ENCODE measurements at regions not wholly inside any gene's neighbourhood (a gene's known extent, or its start where the extent isn't known, plus 50 kb on each side); places are given as distances from the start of the nearest gene placed in this dataset.
"Not testable (repeated sequence)": the region's sequence is repeated elsewhere in the genome, so short reads cannot be mapped to it uniquely, and the experiment has no call there.

GRCh38 chr13:59279028-59279427 lies 884.7 kb downstream of the DIAPH3 start:
- DNase-seq (ENCODE audit: low read depth, low spot score): no peak
- in situ Hi-C loops (cut with HindIII; ENCODE audit: low sequenced_read_pairs): no loop called here
- H3K4me3 ChIP-seq (ENCODE audit: low read depth, low read length): no peak overlapping the region
- TF ChIP-seq CTCF (IDR thresholded peaks at IDR 0.05; ENCODE audit: low read depth, low read length): no peak

GRCh38 chr13:59279576-59279975 lies 884.2 kb downstream of the DIAPH3 start:
- no peak for TF ChIP-seq CTCF (IDR thresholded peaks at IDR 0.05; ENCODE audit: low read depth, low read length)
- in situ Hi-C loops (cut with HindIII; ENCODE audit: low sequenced_read_pairs): no loop called here
- no peak for DNase-seq (ENCODE audit: low read depth, low spot score)
- no peak overlapping the region for H3K4me3 ChIP-seq (ENCODE audit: low read depth, low read length)

DNA sequence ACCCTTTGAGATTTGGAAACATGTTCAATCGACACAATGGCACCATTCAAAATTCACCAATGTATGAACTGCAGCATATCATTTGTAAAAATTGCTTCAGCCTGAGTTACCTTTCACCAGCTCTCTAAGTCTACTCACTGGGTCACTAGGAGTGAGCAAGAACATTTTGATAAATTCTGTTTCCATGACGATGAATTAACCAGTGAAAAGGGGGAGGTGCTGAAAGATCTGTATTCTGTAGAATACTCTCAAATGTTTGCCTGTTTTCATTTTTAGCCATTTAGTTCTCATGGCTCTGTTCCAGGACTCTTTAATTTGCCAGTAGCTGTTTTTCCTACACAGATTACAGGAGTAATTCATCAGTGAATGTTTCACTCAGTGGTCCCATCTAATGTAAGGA lies 883.4 kb downstream of the DIAPH3 start:
- no peak for TF ChIP-seq CTCF (IDR thresholded peaks at IDR 0.05; ENCODE audit: low read depth, low read length)
- H3K4me3 ChIP-seq (ENCODE audit: low read depth, low read length): no peak overlapping the region
- no peak for DNase-seq (ENCODE audit: low read depth, low spot score)
- in situ Hi-C loops (cut with HindIII; ENCODE audit: low sequenced_read_pairs): no loop called here

DNA sequence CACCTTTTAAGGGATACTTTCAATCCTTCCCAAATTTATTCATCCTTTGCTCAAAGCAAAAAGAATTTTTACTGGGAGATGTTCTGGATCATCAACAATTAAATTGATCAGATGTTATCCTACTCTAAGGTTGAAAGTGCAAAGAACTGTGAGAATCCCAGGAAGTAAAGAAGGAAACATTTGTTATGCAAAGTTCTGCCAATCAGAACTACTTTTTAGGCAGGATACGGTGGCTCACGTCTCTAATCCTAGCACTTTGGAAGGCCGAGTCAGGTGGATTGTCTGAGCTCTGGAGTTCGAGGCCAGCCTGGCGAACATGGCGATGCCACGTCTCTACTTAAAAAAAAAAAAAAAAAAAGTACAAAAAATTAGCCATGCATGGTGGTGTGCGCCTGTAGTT lies 882.3 kb downstream of the DIAPH3 start:
- no peak for TF ChIP-seq CTCF (IDR thresholded peaks at IDR 0.05; ENCODE audit: low read depth, low read length)
- in situ Hi-C loops (cut with HindIII; ENCODE audit: low sequenced_read_pairs): no loop called here
- no peak overlapping the region for H3K4me3 ChIP-seq (ENCODE audit: low read depth, low read length)
- DNase-seq (ENCODE audit: low read depth, low spot score): no peak

DNA sequence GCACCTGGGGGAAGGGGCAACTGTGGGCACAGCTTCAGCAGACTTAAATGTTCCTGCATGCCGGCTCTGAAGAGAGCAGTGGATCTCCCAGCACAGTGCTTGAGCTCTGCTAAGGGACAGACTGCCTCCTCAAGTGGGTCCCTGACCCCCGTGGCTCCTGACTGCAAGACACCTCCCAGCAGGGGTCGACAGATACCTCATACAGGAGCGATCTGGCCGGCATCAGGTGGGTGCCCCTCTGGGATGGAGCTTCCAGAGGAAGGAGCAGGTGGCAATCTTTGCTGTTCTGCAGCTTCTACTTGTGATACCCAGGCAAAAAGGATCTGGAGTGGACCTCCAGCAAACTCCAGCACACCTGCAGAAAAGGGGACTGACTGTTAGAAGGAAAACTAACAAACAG lies 871.5 kb downstream of the DIAPH3 start:
- H3K4me3 ChIP-seq (ENCODE audit: low read depth, low read length); in situ Hi-C loops (cut with HindIII; ENCODE audit: low sequenced_read_pairs); DNase-seq (ENCODE audit: low read depth, low spot score): not testable (repeated sequence)

DNA sequence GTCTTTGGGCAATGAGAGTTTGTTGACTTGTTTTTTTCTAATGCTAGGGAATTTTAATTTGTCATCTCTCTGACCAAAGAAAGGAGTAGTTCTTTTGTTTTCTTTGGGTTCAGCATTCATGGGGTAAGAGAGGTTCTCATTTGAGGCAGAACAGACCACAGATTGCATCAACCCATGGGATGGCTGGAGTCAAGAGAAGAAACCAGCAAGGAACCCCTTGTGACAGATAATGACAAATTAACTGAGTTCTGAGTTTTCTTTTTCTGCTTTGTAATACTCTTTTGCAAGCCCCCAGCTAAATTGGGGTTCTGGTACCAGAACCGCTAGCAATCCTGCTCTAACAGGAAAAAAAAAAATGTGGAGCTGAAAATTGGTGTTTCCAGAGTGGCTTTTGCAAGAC lies 864.1 kb downstream of the DIAPH3 start:
- no peak for DNase-seq (ENCODE audit: low read depth, low spot score)
- H3K4me3 ChIP-seq (ENCODE audit: low read depth, low read length): no peak overlapping the region
- in situ Hi-C loops (cut with HindIII; ENCODE audit: low sequenced_read_pairs): no loop called here
- no peak for TF ChIP-seq CTCF (IDR thresholded peaks at IDR 0.05; ENCODE audit: low read depth, low read length)

GRCh38 chr13:59300355-59301173 lies 863.2 kb downstream of the DIAPH3 start:
- H3K4me3 ChIP-seq (ENCODE audit: low read depth, low read length): no peak overlapping the region
- in situ Hi-C loops (cut with HindIII; ENCODE audit: low sequenced_read_pairs): no loop called here
- no peak for TF ChIP-seq CTCF (IDR thresholded peaks at IDR 0.05; ENCODE audit: low read depth, low read length)
- no peak for DNase-seq (ENCODE audit: low read depth, low spot score)
